NT2/D1 (cell line): ENCODE measurements at regions not wholly inside any gene's neighbourhood (a gene's known extent, or its start where the extent isn't known, plus 50 kb on each side); places are given as distances from the start of the nearest gene placed in this dataset.

ENCODE experiments used
- SUZ12 ChIP-seq: IDR thresholded peaks from 2 replicates; pipeline ENCODE4 v1.6.1; 2011; ENCODE audit not compliant: insufficient read length, insufficient read depth; ENCODE audit errors: extremely low read depth
- YY1 ChIP-seq: IDR thresholded peaks from 2 replicates; pipeline ENCODE4 v1.6.1; 2011; ENCODE audit not compliant: insufficient read length, insufficient read depth
- ZNF274 ChIP-seq: IDR thresholded peaks from 2 replicates; pipeline ENCODE4 v1.6.1; 2011; ENCODE audit warnings: mild to moderate bottlenecking, low read depth, low read length

GRCh38 chr7:121466455-121466854, 70.3 kb upstream of the FAM3C start:
- TF ChIP-seq YY1 (no peak), SUZ12 (no peak), ZNF274 (no peak)
